NCI-H2196 (cell line): ENCODE measurements at regions not wholly inside any gene's neighbourhood (a gene's known extent, or its start where the extent isn't known, plus 50 kb on each side); places are given as distances from the start of the nearest gene placed in this dataset.
"Not testable (repeated sequence)": the region's sequence is repeated elsewhere in the genome, so short reads cannot be mapped to it uniquely, and the experiment has no call there.

ENCODE experiments used
- DNase-seq: peaks from one replicate; lab custom pipeline; 2025; ENCODE audit not compliant: unreplicated experiment; lab: John Stamatoyannopoulos, UW

DNA sequence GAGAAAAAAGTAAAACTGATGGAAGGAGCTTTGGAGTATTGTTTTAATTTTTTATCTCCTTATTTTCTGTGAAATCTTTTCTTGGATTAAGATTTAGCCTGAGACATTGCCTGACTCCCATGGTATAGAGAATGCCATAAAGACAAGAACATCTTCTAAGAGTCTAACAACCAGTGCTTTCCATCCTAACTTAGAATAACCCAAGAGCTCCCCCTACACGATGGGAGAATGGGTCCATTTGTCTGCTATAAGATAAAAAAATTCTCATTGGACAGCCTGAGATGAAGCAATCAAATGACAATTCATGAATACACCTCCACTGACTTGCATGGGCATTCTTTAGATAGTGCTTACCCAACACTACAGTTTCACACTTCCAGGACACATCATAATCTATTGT is 478.1 kb downstream of the TTLL7 start:
- DNase-seq, result no peak

DNA sequence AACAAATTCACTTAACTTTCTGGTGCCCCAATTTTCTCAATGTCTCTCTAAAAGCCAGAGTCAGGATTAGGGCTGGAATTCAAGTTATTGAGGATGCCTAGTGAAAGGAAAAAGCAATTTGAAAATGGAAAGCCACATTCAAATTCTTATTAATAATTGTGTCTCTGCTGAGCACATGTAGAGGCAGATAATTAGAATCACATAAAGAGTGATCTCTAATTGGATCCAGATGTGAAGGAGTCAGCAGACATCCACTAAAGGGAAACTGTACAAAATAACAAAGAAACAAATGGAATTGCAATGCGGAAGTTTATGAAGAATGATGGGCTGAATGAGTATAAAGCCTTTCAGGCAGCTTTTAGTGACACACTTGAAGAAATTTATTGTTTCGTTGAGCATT is 482.6 kb downstream of the TTLL7 start:
- no peak for DNase-seq

- no peak for DNase-seq
These were observed 483.3 kb downstream of the TTLL7 start for GRCh38 chr1:83515578-83516154.

- no peak for DNase-seq
These were observed 486.3 kb downstream of the TTLL7 start for GRCh38 chr1:83512373-83513193.

DNA sequence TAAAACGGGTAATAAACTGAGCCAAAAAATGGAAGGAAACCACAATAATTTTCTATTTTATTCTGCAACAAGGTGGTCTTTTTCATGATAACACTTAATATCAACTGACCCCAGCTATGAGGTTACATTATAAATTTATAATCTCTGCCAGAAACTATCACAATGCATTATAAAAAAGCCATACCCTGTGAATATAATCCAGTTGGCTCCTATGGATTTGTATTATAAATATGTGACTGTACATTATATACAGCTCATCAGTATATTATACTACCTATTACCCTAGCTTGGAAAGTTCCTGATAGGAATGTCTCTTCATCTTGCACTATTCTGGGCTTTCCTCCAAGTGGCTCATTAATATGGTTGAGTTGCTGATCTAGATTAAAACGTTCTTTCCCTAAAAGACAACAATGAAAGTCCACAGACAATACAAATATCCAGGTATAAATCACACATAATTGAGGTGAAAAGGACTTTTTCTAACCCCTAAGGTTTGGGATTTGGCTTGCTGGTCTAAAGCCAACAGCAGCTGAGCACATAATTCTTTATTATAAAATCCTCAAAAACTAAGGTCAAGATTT is 487.7 kb downstream of the TTLL7 start:
- no peak for DNase-seq

- no peak for DNase-seq
These were observed 489.6 kb downstream of the TTLL7 start for GRCh38 chr1:83509301-83509781.

DNA sequence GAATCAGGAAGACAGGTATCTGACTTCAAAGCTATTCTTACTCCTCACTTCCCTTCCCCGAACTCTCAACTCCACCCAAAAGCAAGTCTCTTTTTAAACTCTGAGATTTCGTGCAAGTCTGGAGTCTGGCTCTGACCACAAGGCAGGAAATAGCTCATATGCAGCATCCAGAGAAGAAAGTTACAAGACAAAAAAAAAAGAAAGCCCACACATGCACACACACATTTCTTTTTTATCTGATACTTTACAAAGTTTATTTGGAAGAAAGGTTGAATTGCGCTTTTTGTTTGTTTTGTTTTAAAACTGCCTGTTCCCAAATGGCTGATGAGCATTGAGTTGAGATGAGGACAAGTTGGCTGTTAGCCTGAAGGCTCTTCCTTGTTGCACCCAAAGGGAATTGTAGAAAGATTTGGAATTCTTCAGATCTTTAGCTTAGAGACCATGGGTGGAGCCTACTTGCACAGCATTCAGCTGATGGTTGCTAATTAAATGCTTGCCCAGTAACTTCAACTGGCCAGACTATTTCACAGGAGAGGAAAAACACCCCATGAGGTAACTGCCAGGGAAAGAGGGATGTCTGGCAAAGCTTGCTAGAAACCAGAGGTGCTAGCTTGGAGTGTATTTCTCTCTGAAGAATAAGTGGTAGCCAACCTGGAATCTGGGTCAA is 490.3 kb downstream of the TTLL7 start:
- DNase-seq, result no peak

DNA sequence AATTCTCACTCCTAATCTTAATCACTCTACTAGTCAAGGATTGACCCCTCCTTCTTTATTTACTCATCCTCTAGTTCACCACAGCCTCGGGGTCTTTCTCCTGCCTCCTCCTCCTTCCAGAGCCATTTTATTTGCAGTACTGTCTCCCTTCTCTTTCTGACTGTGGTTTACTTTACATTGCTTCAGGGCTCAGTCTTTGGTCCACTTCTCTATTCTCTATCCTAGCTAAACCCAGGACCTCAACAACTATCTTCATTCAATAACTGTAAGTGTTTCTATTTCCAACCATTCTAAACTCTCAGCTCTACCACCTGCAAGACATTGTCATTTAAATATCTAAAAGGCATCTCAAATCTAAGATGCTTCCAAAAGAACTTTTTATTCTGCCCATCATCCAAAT is 493.8 kb downstream of the TTLL7 start:
- DNase-seq, result no peak

DNA sequence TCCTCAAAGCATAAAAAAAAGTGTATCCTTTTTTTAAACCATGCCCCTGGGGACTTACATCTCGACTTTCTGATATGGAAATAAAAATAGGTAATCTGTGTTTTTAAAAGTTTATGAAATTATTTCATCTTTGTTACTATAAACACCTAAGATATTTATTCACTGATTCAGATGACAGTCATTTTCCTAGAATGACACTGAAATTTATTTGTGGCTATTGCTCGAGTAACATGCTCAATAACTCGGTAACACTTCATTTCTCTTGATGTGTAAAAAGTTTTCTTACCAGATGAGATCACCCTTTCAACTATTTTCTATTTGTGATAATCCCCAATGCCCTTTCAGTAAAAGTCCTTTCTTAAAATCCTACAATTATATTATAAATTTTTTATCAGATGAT is 495.8 kb downstream of the TTLL7 start:
- DNase-seq, result no peak

- DNase-seq, result no peak
These were observed 497.8 kb downstream of the TTLL7 start for GRCh38 chr1:83500987-83501591.

- DNase-seq, result no peak
These were observed 498.4 kb downstream of the TTLL7 start for GRCh38 chr1:83500531-83500930.

- no peak for DNase-seq
These were observed 498.9 kb downstream of the TTLL7 start for GRCh38 chr1:83499998-83500397.

DNA sequence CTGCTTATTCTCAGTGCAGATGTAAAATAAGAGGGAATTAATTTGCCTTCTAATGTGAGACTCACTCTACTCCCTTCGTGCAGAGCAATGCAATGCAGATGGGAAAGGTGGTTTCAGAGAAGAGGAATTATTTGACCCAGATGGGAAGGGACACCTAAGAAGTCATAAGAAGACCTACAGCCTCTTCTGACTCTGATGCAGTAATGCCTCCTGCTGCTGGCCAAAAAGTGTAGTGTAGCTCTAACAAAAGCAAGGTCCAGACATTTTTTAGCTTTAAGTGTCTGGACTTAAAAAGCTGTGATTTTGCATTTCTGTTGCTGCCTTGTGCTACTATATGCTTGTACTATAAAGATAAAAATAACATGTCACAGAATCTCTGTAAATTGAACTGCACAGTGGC is 501.4 kb downstream of the TTLL7 start:
- no peak for DNase-seq

- DNase-seq, result no peak
These were observed 503.4 kb downstream of the TTLL7 start for GRCh38 chr1:83495560-83495959.

- no peak for DNase-seq
These were observed 505.3 kb downstream of the TTLL7 start for GRCh38 chr1:83493633-83494032.

DNA sequence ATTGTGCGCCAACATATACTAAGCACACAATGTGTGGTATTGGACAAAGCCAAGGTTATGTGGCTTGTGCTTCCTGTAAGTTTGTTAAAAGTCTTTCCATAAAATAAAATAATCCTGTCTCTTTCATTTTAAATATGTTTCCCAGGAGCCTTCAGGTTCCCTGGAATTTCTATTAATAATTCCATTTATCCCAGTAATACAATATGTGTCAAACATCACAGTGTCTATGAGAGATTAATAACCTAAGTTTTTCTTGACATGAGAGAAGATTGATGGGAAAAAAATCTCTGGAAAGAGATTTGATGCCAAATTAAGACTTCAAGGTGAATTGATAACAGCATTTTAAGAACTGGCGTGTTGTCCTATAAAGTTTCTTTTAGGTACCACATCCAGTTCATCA is 507.0 kb downstream of the TTLL7 start:
- DNase-seq, result no peak

DNA sequence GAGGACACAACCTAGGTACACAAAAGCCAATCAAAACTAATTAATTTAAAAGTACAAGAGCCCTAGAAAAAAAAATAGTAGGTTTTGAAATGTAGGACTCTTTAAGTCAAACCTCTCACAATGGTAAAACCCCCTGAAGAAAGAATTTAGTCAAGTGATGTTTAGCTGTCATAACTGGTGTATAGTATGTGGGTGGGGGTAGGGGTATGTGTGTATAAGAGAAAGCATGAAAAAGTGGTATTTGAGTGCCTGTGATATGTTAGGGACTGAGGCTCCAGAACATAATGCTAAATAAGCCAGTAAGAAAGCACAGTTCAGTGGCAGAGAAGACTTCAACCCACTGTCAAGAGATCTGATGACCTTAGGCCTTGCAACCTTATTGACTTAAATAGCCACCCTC is 507.9 kb downstream of the TTLL7 start:
- DNase-seq, result no peak

DNA sequence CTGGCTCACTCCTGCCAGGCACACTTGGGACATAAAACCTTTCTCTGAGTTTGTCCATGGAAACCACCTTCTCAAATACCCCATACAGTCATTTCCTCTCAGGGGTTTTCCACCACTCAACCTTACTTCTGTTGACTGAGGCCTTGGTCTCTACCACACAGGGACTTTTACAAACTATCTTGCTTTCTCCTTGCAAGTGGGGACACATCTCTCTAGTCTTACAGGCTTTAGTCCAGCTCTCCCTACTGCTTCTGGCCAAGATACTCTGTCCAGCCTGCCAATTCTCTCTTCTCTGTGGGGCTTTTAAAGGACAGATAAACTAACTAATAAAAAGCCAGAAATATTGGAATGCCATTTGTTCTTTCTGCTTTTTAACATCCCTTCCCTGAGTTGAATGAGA is 510.8 kb downstream of the TTLL7 start:
- DNase-seq, result not testable (repeated sequence)

- not testable (repeated sequence) for DNase-seq
These were observed 511.5 kb downstream of the TTLL7 start for GRCh38 chr1:83487460-83487859.

GRCh38 chr1:83485314-83486019 is 513.5 kb downstream of the TTLL7 start:
- DNase-seq, result not testable (repeated sequence)

DNA sequence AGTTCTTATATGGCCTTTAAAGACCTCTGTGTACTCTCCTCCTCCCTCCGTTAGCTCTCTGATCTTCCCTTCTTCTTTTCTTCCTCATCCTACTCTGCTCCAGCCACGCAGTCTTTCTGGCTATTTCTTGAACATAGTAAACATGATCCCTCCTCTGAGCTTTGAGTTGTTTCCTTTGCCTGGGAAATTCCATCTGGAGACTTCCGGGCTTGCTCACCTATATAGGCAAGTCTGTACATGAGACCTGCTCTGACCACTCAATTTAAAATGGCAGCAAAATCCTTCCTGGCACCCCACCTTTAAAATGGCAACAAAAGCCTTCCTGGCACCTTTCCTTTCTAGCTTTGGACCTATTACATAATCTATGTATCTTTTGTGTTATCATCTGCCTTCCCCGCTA is 517.6 kb downstream of the TTLL7 start:
- DNase-seq, result not testable (repeated sequence)
